Natural killer cell (primary cell): ENCODE measurements at regions not wholly inside any gene's neighbourhood (a gene's known extent, or its start where the extent isn't known, plus 50 kb on each side); places are given as distances from the start of the nearest gene placed in this dataset.

Experiments
- ATAC-seq, 3 donors: fragments of 150-1000 bp in 2 of 3; fragments of 200-7000 bp in 1 of 3; cut with Tn5 transposase; 1 replicate in 1 of 3; 2 replicates in 2 of 3; pipeline ENCODE4 v1.10.0; 2021; ENCODE audit warnings: mild to moderate bottlenecking in 2 of 3, moderate library complexity in 2 of 3
- DNase-seq, 2 donors: peaks; one replicate each; pipeline versions ENCODE4 v3.0.0 to v3.0.0-alpha.2; 2013 to 2021; ENCODE audit warnings: mixed read lengths in 1 of 2
- H3K27ac ChIP-seq: one replicate; pipeline ENCODE4 v1.5.1; 2013; ENCODE audit warnings: mild to moderate bottlenecking, low read length
- H3K27me3 ChIP-seq: one replicate; pipeline ENCODE4 v1.6.1; 2013; ENCODE audit warnings: low read length; ENCODE audit not compliant: control insufficient read depth, insufficient read depth
- H3K36me3 ChIP-seq: one replicate; pipeline ENCODE4 v1.6.1; 2013; ENCODE audit warnings: low read length; ENCODE audit not compliant: control insufficient read depth, insufficient read depth
- H3K4me1 ChIP-seq: one replicate; pipeline ENCODE4 v1.6.1; 2013; ENCODE audit warnings: low read length; ENCODE audit not compliant: control insufficient read depth, insufficient read depth
- H3K4me3 ChIP-seq: one replicate; pipeline ENCODE4 v1.5.1; 2013; ENCODE audit warnings: low read length
- H3K9me3 ChIP-seq: one replicate; pipeline ENCODE4 v1.6.1; 2013; ENCODE audit warnings: low read length; ENCODE audit not compliant: control insufficient read depth, insufficient read depth
- H3K27ac Mint-ChIP-seq, 2 donors: one replicate each; pipeline ENCODE4 v1.8.0; 2022; ENCODE audit warnings: mild to moderate bottlenecking in 2 of 2, mixed read lengths in 2 of 2, moderate library complexity in 1 of 2
- H3K27me3 Mint-ChIP-seq, 2 donors: one replicate each; pipeline ENCODE4 v1.8.0; 2022; ENCODE audit warnings: low read depth in 2 of 2, mixed read lengths in 2 of 2
- H3K36me3 Mint-ChIP-seq: one replicate; pipeline ENCODE4 v1.8.0; 2022; ENCODE audit warnings: mixed read lengths
- H3K4me1 Mint-ChIP-seq, 2 donors: one replicate each; pipeline ENCODE4 v1.8.0; 2022; ENCODE audit warnings: mixed read lengths in 2 of 2
- H3K4me3 Mint-ChIP-seq: one replicate; pipeline ENCODE4 v1.8.0; 2022; ENCODE audit warnings: mild to moderate bottlenecking, moderate library complexity, mixed read lengths
- H3K9me3 Mint-ChIP-seq, 2 donors: one replicate each; pipeline ENCODE4 v1.8.0; 2022; ENCODE audit warnings: mixed read lengths in 2 of 2
- WGBS: methylation state at CpG from one replicate; pipeline ENCODE4 v1.1.7; 2013; ENCODE audit warnings: missing lambda C conversion rate; ENCODE audit not compliant: insufficient coverage; 5-methylcytosine and 5-hydroxymethylcytosine counted together
- intact Hi-C: fragments of 100-400 bp; cut with micrococcal nuclease; formaldehyde crosslinking; loops from one replicate; pipeline ENCODE4 v1.14.2; 2022
- TF ChIP-seq, protein P1 (sequence below): fragments of 200-600 bp; IDR thresholded peaks from one replicate; pipeline ENCODE4 v1.8.0; 2022; ENCODE audit warnings: antibody characterized with exemption

- Mint-ChIP-seq H3K4me1 (no peaks in the 10 kb centered on the region), H3K27ac (no peak overlapping the region), H3K9me3 (no peaks in the 10 kb centered on the region), H3K27me3 (peaks cover 7 to 11% of the 10 kb centered on the region in 2 donors), H3K36me3 (no peaks in the 10 kb centered on the region), H3K4me3 (no peak overlapping the region)
- intact Hi-C loops, result no loop called here
- no peak overlapping the region for H3K27ac ChIP-seq
- no peaks in the 10 kb centered on the region for H3K9me3 ChIP-seq
- ATAC-seq, result no peak
- H3K4me1 ChIP-seq, result no peaks in the 10 kb centered on the region
- 80% methylated on average over 1 of the region's 1 CpG for WGBS
- H3K36me3 ChIP-seq, result no peaks in the 10 kb centered on the region
- TF ChIP-seq, protein P1, sequence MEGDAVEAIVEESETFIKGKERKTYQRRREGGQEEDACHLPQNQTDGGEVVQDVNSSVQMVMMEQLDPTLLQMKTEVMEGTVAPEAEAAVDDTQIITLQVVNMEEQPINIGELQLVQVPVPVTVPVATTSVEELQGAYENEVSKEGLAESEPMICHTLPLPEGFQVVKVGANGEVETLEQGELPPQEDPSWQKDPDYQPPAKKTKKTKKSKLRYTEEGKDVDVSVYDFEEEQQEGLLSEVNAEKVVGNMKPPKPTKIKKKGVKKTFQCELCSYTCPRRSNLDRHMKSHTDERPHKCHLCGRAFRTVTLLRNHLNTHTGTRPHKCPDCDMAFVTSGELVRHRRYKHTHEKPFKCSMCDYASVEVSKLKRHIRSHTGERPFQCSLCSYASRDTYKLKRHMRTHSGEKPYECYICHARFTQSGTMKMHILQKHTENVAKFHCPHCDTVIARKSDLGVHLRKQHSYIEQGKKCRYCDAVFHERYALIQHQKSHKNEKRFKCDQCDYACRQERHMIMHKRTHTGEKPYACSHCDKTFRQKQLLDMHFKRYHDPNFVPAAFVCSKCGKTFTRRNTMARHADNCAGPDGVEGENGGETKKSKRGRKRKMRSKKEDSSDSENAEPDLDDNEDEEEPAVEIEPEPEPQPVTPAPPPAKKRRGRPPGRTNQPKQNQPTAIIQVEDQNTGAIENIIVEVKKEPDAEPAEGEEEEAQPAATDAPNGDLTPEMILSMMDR, result no peak
- no peaks in the 10 kb centered on the region for H3K27me3 ChIP-seq
- no peak overlapping the region for H3K4me3 ChIP-seq
- no peak for DNase-seq
These were observed 161.5 kb upstream of the SKOR2 start for GRCh38 chr18:47412924-47413323.

GRCh38 chr18:47411159-47411558 lies 159.7 kb upstream of the SKOR2 start:
- Mint-ChIP-seq H3K36me3 (no peaks in the 10 kb centered on the region), H3K4me3 (no peak overlapping the region), H3K27ac (no peak overlapping the region), H3K4me1 (no peaks in the 10 kb centered on the region), H3K9me3 (no peaks in the 10 kb centered on the region), H3K27me3 (peaks cover 6 to 7% of the 10 kb centered on the region in 2 donors)
- Histone ChIP-seq H3K27ac (no peak overlapping the region), H3K36me3 (no peaks in the 10 kb centered on the region), H3K9me3 (no peaks in the 10 kb centered on the region), H3K4me3 (no peak overlapping the region), H3K4me1 (no peaks in the 10 kb centered on the region), H3K27me3 (no peaks in the 10 kb centered on the region)
- no peak for ATAC-seq
- no peak for DNase-seq
- 65% methylated on average over 1 of the region's 1 CpG for whole genome bisulfite sequencing
- TF ChIP-seq, protein P1, result no peak
- intact Hi-C loops, result no loop called here

DNA sequence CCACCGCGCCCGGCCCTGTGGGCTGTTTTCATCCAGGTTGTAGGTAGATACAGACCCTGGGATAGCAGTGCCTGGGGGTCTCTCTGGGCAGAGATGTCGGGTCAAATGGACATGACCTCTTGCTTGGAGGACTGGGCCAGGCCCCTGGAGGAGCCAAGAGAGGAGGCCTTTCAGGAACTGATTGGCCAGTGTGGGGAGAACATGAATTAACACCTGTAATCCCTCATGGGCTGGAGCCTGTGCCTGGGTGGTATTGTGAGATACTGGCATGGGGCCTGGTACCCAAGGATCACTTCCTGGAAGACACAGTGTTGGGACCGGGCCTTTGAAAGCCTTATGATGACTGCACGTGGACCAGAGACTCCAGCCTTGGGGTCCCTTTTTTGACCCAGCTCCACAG lies 158.7 kb upstream of the SKOR2 start:
- Histone ChIP-seq H3K27ac (no peak overlapping the region), H3K36me3 (no peaks in the 10 kb centered on the region), H3K4me3 (no peak overlapping the region), H3K9me3 (no peaks in the 10 kb centered on the region), H3K4me1 (no peaks in the 10 kb centered on the region), H3K27me3 (no peaks in the 10 kb centered on the region)
- Mint-ChIP-seq H3K27me3 (peaks cover 3 to 6% of the 10 kb centered on the region in 2 donors), H3K4me1 (no peaks in the 10 kb centered on the region), H3K4me3 (no peak overlapping the region), H3K36me3 (no peaks in the 10 kb centered on the region), H3K27ac (no peak overlapping the region), H3K9me3 (no peaks in the 10 kb centered on the region)
- ATAC-seq (no peak), DNase-seq (no peak)
- intact Hi-C loops, result no loop called here
- TF ChIP-seq, protein P1, result no peak
- WGBS, result 88% methylated on average over 6 of the region's 6 CpGs

DNA sequence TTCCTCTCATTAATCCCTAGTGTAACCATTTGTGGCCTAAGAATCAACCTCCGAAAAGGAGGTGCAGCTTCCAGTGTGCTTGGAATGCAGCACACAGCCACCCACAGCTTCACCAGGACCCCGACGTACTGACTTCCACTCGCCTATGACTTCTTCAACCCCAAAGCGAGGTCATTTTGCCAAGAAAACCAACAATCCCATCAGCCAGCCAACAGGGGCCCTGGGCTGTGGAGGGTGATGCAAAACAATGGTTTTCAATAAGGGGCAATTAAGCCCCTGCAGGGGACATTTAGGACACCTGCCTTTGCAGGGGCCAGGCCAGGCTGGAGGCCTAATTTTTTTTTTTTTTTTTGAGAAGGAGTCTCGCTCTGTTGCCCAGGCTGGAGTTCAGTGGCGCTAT lies 158.1 kb upstream of the SKOR2 start:
- TF ChIP-seq, protein P1, result no peak
- Mint-ChIP-seq H3K27me3 (peaks cover 0 to 2% of the 10 kb centered on the region in 2 donors), H3K36me3 (no peaks in the 10 kb centered on the region), H3K4me1 (no peaks in the 10 kb centered on the region), H3K4me3 (no peak overlapping the region), H3K27ac (no peak overlapping the region), H3K9me3 (no peaks in the 10 kb centered on the region)
- no peak overlapping the region for H3K4me3 ChIP-seq
- ATAC-seq (no peak), DNase-seq (no peak)
- H3K9me3 ChIP-seq, result no peaks in the 10 kb centered on the region
- no peaks in the 10 kb centered on the region for H3K4me1 ChIP-seq
- intact Hi-C loops, result no loop called here
- H3K36me3 ChIP-seq, result no peaks in the 10 kb centered on the region
- no peak overlapping the region for H3K27ac ChIP-seq
- H3K27me3 ChIP-seq, result no peaks in the 10 kb centered on the region
- WGBS, result 86% methylated on average over 6 of the region's 7 CpGs
